CD4-positive, alpha-beta memory T cell (primary cell): ENCODE measurements at regions not wholly inside any gene's neighbourhood (a gene's known extent, or its start where the extent isn't known, plus 50 kb on each side); places are given as distances from the start of the nearest gene placed in this dataset.

Experiments
- CTCF ChIA-PET: fragments of 350-600 bp; sonication (Branson Sonifier 250); formaldehyde crosslinking; loops from one replicate; lab custom pipeline; 2021; ENCODE audit warnings: inconsistent platforms; ENCODE audit not compliant: partially characterized antibody; lab: Charles Lee
- POLR2A ChIA-PET: fragments of 350-600 bp; sonication (Branson Sonifier 250); formaldehyde crosslinking; loops from one replicate; lab custom pipeline; 2021; ENCODE audit not compliant: partially characterized antibody; lab: Charles Lee
- DNase-seq, 5 donors: peaks; one replicate each; pipeline versions ENCODE4 v3.0.0 to v3.0.0-alpha.2; 2020 to 2022; ENCODE audit warnings: mixed read lengths in 1 of 5
- H3K27ac ChIP-seq: one replicate; pipeline ENCODE4 v1.7.0; 2013; ENCODE audit warnings: low read depth, low read length
- H3K27me3 ChIP-seq: 2 replicates; pipeline ENCODE4 v1.7.0; 2013; ENCODE audit warnings: mild to moderate bottlenecking, low read length, moderate library complexity; ENCODE audit not compliant: insufficient read depth
- H3K36me3 ChIP-seq: 2 replicates; pipeline ENCODE4 v1.7.0; 2013; ENCODE audit warnings: mild to moderate bottlenecking, low read length, moderate library complexity; ENCODE audit not compliant: insufficient read depth
- H3K4me1 ChIP-seq: 2 replicates; pipeline ENCODE4 v1.7.0; 2013; ENCODE audit warnings: mild to moderate bottlenecking, low read length, moderate library complexity; ENCODE audit not compliant: insufficient read depth
- H3K4me3 ChIP-seq, 2 donors: one replicate each; pipeline ENCODE4 v1.7.0; 2013; ENCODE audit warnings: low read length in 2 of 2, mild to moderate bottlenecking in 1 of 2
- H3K9me3 ChIP-seq, 2 donors: one replicate each; pipeline ENCODE4 v1.7.0; 2013; ENCODE audit warnings: low read length in 2 of 2, control low read depth in 1 of 2; ENCODE audit not compliant: control insufficient read depth in 1 of 2
- H3K27ac Mint-ChIP-seq, 7 donors: one replicate each; pipeline ENCODE4 v1.8.0; 2020 to 2021; ENCODE audit warnings: mixed read lengths in 7 of 7, mild to moderate bottlenecking in 6 of 7, inconsistent platforms in 3 of 7, moderate library complexity in 3 of 7
- H3K27me3 Mint-ChIP-seq, 2 donors: one replicate each; pipeline ENCODE4 v1.8.0; 2020 to 2021; ENCODE audit warnings: mixed read lengths in 2 of 2
- H3K36me3 Mint-ChIP-seq, 2 donors: one replicate each; pipeline ENCODE4 v1.8.0; 2020 to 2021; ENCODE audit warnings: mixed read lengths in 2 of 2, inconsistent platforms in 1 of 2, mild to moderate bottlenecking in 1 of 2
- H3K4me1 Mint-ChIP-seq, 4 donors: one replicate each; pipeline ENCODE4 v1.8.0; 2020 to 2021; ENCODE audit warnings: mixed read lengths in 4 of 4, mild to moderate bottlenecking in 1 of 4
- H3K4me3 Mint-ChIP-seq, 8 donors: one replicate each; pipeline ENCODE4 v1.8.0; 2020 to 2021; ENCODE audit warnings: mixed read lengths in 8 of 8, mild to moderate bottlenecking in 7 of 8, moderate library complexity in 6 of 8, inconsistent platforms in 3 of 8
- H3K9me3 Mint-ChIP-seq, 8 donors: one replicate each; pipeline ENCODE4 v1.8.0; 2020 to 2021; ENCODE audit warnings: mixed read lengths in 8 of 8, mild to moderate bottlenecking in 5 of 8, inconsistent platforms in 3 of 8, moderate library complexity in 1 of 8
- intact Hi-C: fragments of 100-400 bp; cut with micrococcal nuclease; formaldehyde crosslinking; loops from one replicate; pipeline ENCODE4 v1.15.1; 2023

GRCh38 chr3:8359133-8359532 lies 142.5 kb upstream of the LMCD1 start:
- H3K27ac ChIP-seq, result no peak overlapping the region
- peaks cover 0 to 4% of the 10 kb centered on the region in 2 donors for H3K9me3 ChIP-seq
- H3K27me3 ChIP-seq, result no peaks in the 10 kb centered on the region
- H3K4me3 Mint-ChIP-seq, result peak overlapping the region in 5 of 8 donors; percentile 50 to 71 (median 61)
- peaks cover 0 to 2% of the 10 kb centered on the region in 2 donors for H3K27me3 Mint-ChIP-seq
- peaks cover 20 to 35% of the 10 kb centered on the region in 2 donors for H3K36me3 Mint-ChIP-seq
- peaks cover 30 to 62% (median 47%) of the 10 kb centered on the region in 4 donors for H3K4me1 Mint-ChIP-seq
- ChIA-PET POLR2A (no interaction called here), CTCF (interaction anchor here (1.4 to 9.4 kb wide), 2 partner anchors 34 to 58 kb away, joined by 6 to 64 read pairs; no protein-coding TSS in a partner anchor)
- DNase-seq, result no peak
- H3K27ac Mint-ChIP-seq, result peak overlapping the region in 6 of 7 donors; percentile 16 to 85 (median 64)
- H3K4me3 ChIP-seq, result no peak overlapping the region
- intact Hi-C loops, result no loop called here
- H3K36me3 ChIP-seq, result no peaks in the 10 kb centered on the region
- peaks cover 9 to 51% (median 27%) of the 10 kb centered on the region in 8 donors for H3K9me3 Mint-ChIP-seq
- peaks cover 52% of the 10 kb centered on the region for H3K4me1 ChIP-seq

- no peak for DNase-seq
- POLR2A ChIA-PET, result no interaction called here
- intact Hi-C loops, result no loop called here
- H3K4me1 ChIP-seq, result peaks cover 11% of the 10 kb centered on the region
- H3K4me3 Mint-ChIP-seq, result no peak overlapping the region
- CTCF ChIA-PET, result interaction anchor here (1.7 to 9.4 kb wide), 2 partner anchors 38 to 54 kb away, joined by 6 to 64 read pairs; no protein-coding TSS in a partner anchor
- H3K27ac ChIP-seq, result no peak overlapping the region
- H3K27me3 Mint-ChIP-seq, result peaks cover 4 to 7% of the 10 kb centered on the region in 2 donors
- peaks cover 7 to 26% of the 10 kb centered on the region in 2 donors for H3K36me3 Mint-ChIP-seq
- peak overlapping the region in 2 of 7 donors; percentile 3 to 25 for H3K27ac Mint-ChIP-seq
- H3K9me3 Mint-ChIP-seq, result peaks cover 8 to 26% (median 17%) of the 10 kb centered on the region in 8 donors
- peaks cover 9 to 23% (median 13%) of the 10 kb centered on the region in 4 donors for H3K4me1 Mint-ChIP-seq
- H3K4me3 ChIP-seq, result no peak overlapping the region
- no peaks in the 10 kb centered on the region for H3K9me3 ChIP-seq
- H3K36me3 ChIP-seq, result no peaks in the 10 kb centered on the region
- H3K27me3 ChIP-seq, result no peaks in the 10 kb centered on the region
Measured at GRCh38 chr3:8363200-8363599, 138.4 kb upstream of the LMCD1 start.

GRCh38 chr3:8365541-8365940 lies 136.1 kb upstream of the LMCD1 start:
- CTCF ChIA-PET, result interaction anchor here (1.3 to 2.1 kb wide), 2 partner anchors 40 to 64 kb away, joined by 3 to 5 read pairs; no protein-coding TSS in a partner anchor
- H3K4me1 Mint-ChIP-seq, result peaks cover 0 to 12% (median 5%) of the 10 kb centered on the region in 4 donors
- peaks cover 5 to 14% of the 10 kb centered on the region in 2 donors for H3K36me3 Mint-ChIP-seq
- no peak overlapping the region for H3K4me3 Mint-ChIP-seq
- H3K9me3 ChIP-seq, result no peaks in the 10 kb centered on the region
- peaks cover 4 to 7% of the 10 kb centered on the region in 2 donors for H3K27me3 Mint-ChIP-seq
- H3K4me1 ChIP-seq, result no peaks in the 10 kb centered on the region
- intact Hi-C loops, result no loop called here
- no peak overlapping the region for H3K4me3 ChIP-seq
- H3K9me3 Mint-ChIP-seq, result peaks cover 3 to 13% (median 9%) of the 10 kb centered on the region in 8 donors
- no peaks in the 10 kb centered on the region for H3K36me3 ChIP-seq
- no peak overlapping the region for H3K27ac ChIP-seq
- no peak for DNase-seq
- POLR2A ChIA-PET, result no interaction called here
- no peaks in the 10 kb centered on the region for H3K27me3 ChIP-seq
- no peak overlapping the region for H3K27ac Mint-ChIP-seq

GRCh38 chr3:8366219-8366810 lies 135.3 kb upstream of the LMCD1 start:
- intact Hi-C loops, result no loop called here
- H3K27ac Mint-ChIP-seq, result no peak overlapping the region

GRCh38 chr3:8368598-8368997 lies 133.0 kb upstream of the LMCD1 start:
- intact Hi-C loops, result no loop called here
- POLR2A ChIA-PET, result no interaction called here
- Histone ChIP-seq H3K36me3 (no peaks in the 10 kb centered on the region), H3K27me3 (no peaks in the 10 kb centered on the region), H3K4me3 (no peak overlapping the region), H3K27ac (no peak overlapping the region), H3K4me1 (no peaks in the 10 kb centered on the region), H3K9me3 (no peaks in the 10 kb centered on the region)
- no peak for DNase-seq
- Mint-ChIP-seq H3K9me3 (peaks cover 0 to 13% (median 7%) of the 10 kb centered on the region in 8 donors), H3K4me1 (peaks cover 0 to 12% (median 4%) of the 10 kb centered on the region in 4 donors), H3K36me3 (peaks cover 0 to 5% of the 10 kb centered on the region in 2 donors), H3K27me3 (peaks cover 5% of the 10 kb centered on the region in 2 donors), H3K27ac (no peak overlapping the region), H3K4me3 (no peak overlapping the region)
- CTCF ChIA-PET, result interaction anchor here (1.2 kb wide), 1 partner anchor 44 kb away, joined by 4 read pairs; no protein-coding TSS in a partner anchor

More at GRCh38 chr3:8366219-8366810, 135.3 kb upstream of the LMCD1 start:
- H3K27me3 ChIP-seq, result no peaks in the 10 kb centered on the region
- POLR2A ChIA-PET, result no interaction called here
- H3K9me3 ChIP-seq, result no peaks in the 10 kb centered on the region
- H3K4me1 ChIP-seq, result no peaks in the 10 kb centered on the region
- H3K27ac ChIP-seq, result no peak overlapping the region
- H3K4me3 ChIP-seq, result no peak overlapping the region
- CTCF ChIA-PET, result interaction anchor here (1.3 kb wide), 1 partner anchor 65 kb away, joined by 3 read pairs; no protein-coding TSS in a partner anchor
- Mint-ChIP-seq H3K4me3 (no peak overlapping the region), H3K36me3 (peaks cover 5 to 6% of the 10 kb centered on the region in 2 donors), H3K27me3 (peaks cover 4 to 7% of the 10 kb centered on the region in 2 donors), H3K9me3 (peaks cover 0 to 9% (median 3%) of the 10 kb centered on the region in 8 donors), H3K4me1 (peaks cover 0 to 12% (median 6%) of the 10 kb centered on the region in 4 donors)
- no peaks in the 10 kb centered on the region for H3K36me3 ChIP-seq
- no peak for DNase-seq

- Histone ChIP-seq H3K27me3 (no peaks in the 10 kb centered on the region), H3K4me3 (no peak overlapping the region), H3K4me1 (no peaks in the 10 kb centered on the region), H3K9me3 (no peaks in the 10 kb centered on the region), H3K27ac (no peak overlapping the region), H3K36me3 (no peaks in the 10 kb centered on the region)
- intact Hi-C loops, result no loop called here
- no peak overlapping the region for H3K27ac Mint-ChIP-seq
- DNase-seq, result no peak
- ChIA-PET POLR2A (no interaction called here), CTCF (interaction anchor here (0.8 to 1.1 kb wide), 2 partner anchors 45 to 47 kb away, joined by 3 to 4 read pairs; no protein-coding TSS in a partner anchor)
- no peak overlapping the region for H3K4me3 Mint-ChIP-seq
- H3K27me3 Mint-ChIP-seq, result peaks cover 5 to 6% of the 10 kb centered on the region in 2 donors
- peaks cover 0 to 10% (median 4%) of the 10 kb centered on the region in 4 donors for H3K4me1 Mint-ChIP-seq
- peaks cover 3 to 5% of the 10 kb centered on the region in 2 donors for H3K36me3 Mint-ChIP-seq
- H3K9me3 Mint-ChIP-seq, result peaks cover 0 to 18% (median 13%) of the 10 kb centered on the region in 8 donors
Measured at GRCh38 chr3:8369638-8370037, 132.0 kb upstream of the LMCD1 start.

GRCh38 chr3:8371085-8371551 lies 130.5 kb upstream of the LMCD1 start:
- H3K27ac Mint-ChIP-seq, result no peak overlapping the region
- CTCF ChIA-PET, result interaction anchor here (0.9 kb wide), 1 partner anchor 46 kb away, joined by 3 read pairs; no protein-coding TSS in a partner anchor

More at GRCh38 chr3:8371085-8371551, 130.5 kb upstream of the LMCD1 start:
- no peak overlapping the region for H3K27ac ChIP-seq
- Mint-ChIP-seq H3K36me3 (peaks cover 3 to 5% of the 10 kb centered on the region in 2 donors), H3K9me3 (peaks cover 0 to 30% (median 21%) of the 10 kb centered on the region in 8 donors), H3K4me3 (no peak overlapping the region), H3K4me1 (peaks cover 0 to 10% (median 3%) of the 10 kb centered on the region in 4 donors), H3K27me3 (peaks cover 5 to 6% of the 10 kb centered on the region in 2 donors)
- H3K27me3 ChIP-seq, result no peaks in the 10 kb centered on the region
- DNase-seq, result no peak
- no peak overlapping the region for H3K4me3 ChIP-seq
- H3K4me1 ChIP-seq, result no peaks in the 10 kb centered on the region
- intact Hi-C loops, result no loop called here
- POLR2A ChIA-PET, result interaction anchor here (2.9 kb wide), 1 partner anchor 14 kb away, joined by 9 read pairs; no protein-coding TSS in a partner anchor
- H3K9me3 ChIP-seq, result no peaks in the 10 kb centered on the region
- H3K36me3 ChIP-seq, result no peaks in the 10 kb centered on the region
